HG02588 (cell line): ENCODE measurements at regions not wholly inside any gene's neighbourhood (a gene's known extent, or its start where the extent isn't known, plus 50 kb on each side); places are given as distances from the start of the nearest gene placed in this dataset.

Experiments used
- ATAC-seq: cut with Tn5 transposase; IDR thresholded peaks from one replicate; pipeline ENCODE4 v1.9.1; 2021; ENCODE audit warnings: mild to moderate bottlenecking, moderate library complexity; ENCODE audit not compliant: unreplicated experiment

DNA sequence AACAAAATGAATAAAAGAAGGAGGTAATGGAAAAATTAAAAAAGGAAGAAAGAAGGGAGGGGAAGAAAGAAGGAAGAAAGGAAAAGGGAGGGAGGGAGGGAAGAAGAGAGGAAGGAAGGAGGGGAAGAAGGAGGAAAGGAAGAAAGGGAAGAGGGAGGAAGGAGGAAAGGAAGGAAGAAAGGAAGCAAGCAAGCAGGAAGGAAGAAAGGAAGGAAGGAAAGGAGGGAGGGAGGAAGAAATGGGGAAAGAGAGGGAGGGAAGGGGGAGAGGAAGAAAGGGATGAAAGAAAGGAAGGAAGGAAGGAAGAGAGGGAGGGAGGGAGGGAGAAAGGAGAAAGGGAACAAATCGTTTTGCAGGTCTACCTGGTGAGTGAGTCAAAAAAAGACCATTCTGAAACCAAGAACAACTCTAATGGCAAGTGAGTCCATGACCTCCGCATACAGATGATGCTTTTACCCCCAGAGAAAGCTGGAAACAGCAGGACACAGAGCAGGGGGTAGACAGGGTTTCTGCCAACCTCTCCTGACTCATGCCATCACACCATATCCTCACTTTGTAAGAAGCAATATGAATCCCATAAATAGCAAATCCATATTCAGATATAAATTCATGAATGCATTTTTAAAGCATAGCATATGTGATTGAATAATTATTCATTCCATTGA lies 1112.9 kb upstream of the AUTS2 start:
- ATAC-seq = no peak

DNA sequence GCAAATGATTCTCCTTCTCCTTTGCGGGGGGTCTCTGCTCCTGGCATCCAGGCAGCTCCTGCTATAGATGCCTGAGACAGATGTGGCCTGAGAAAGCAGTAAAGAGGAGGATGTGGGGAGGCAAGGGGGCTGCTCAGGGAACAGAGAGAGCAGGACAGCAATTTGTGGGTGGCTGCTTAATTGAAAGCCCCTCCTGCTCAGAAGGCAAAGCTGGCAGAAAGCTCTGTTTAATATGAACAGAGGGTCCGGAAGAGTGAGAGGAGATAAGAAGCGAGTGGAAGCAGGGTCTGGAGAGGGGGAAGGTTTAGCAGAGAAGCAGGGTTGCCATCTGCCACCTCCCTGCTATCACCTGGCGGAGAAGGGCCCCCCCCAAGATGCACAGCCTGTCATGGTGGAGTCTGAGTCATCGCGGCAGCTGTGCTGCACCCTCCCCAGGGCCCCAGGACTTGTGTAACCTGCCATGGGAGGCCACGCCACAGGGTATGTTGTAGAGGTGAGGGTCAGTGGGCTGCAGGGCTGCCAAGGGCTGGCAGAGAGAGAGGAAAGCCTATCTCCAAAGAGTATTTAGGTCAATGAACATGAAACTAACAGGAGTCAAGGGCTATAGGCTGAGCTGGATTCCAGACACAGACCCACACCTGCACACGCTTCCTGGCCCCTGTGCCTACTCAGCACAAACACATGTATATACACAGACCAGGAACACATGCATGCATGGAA lies 1109.8 kb upstream of the AUTS2 start:
- no peak for ATAC-seq

DNA sequence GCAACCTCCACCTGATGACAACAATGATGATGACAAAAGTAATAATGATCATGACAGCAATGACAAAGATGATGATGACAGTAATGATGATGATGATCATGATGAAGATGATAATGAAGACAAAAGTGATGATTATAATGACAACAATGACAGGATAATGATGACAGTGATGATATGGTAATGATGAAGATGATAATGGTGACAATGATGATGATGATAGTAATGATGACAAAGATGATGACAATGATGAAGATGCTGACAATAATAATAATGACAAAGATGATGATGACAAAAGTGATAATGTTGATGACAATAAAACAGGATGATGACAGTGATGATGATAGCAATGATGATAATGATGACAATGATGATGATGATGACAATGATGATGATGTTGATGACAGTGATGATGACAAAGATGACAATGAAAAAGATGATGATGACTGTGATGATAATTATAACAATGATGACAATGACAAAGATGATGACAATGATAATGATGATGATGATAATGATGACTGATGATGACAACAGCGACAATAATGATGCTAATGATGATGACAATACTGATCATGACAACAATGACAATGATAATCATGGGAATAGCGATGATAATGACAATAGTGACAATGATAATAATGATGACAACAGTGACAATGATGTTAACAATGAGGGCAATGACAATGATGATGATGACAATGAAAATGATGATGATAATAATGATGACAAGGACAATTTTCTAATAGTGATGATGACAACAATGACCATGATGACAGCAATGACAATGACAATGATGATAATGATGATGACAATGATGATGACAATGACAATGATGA lies 1106.5 kb upstream of the AUTS2 start:
- no peak for ATAC-seq

GRCh38 chr7:68492359-68492690 lies 1106.0 kb upstream of the AUTS2 start:
- no peak for ATAC-seq

DNA sequence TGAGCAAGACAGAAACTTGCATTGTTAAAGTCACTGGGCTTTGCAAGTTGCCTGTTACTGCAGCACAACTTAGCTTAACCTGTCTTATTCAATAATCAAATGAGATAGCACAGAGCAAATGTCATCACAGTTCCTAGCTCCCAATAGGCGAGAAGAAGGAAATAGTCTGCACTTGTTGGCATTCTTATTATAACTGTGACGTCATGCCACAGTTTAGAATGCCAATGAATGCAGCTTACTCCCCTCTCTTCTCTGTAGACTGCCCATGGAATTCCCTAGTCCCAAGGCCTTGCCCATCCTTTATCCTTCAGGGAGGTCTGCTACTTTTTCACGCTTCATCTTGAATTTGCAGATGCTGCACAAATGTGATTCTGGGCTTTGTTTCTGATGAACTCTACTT lies 1094.9 kb upstream of the AUTS2 start:
- ATAC-seq = no peak

- no peak for ATAC-seq
Measured at GRCh38 chr7:68504716-68505115, 1093.6 kb upstream of the AUTS2 start.

- ATAC-seq = no peak
Measured at GRCh38 chr7:68505721-68506120, 1092.6 kb upstream of the AUTS2 start.

GRCh38 chr7:68507668-68508067 lies 1090.6 kb upstream of the AUTS2 start:
- no peak for ATAC-seq

DNA sequence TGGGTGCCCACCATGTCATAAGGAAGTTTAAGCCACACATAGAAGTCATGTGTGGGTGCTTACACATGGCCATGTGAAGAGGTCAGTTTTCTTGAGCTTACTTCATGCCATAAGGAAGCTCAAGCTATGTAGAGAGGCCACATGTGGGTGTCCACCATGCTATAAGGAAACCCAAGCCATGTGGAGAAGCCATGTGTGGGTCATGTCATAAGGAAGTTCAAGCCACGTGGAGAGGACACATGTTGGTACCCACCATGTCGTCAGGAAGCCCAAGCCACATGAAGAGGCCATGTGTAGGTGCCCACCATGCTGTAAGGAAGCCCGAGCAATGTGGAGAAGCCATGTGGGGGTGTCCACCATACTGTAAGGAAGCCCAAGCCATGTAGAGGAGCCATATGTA lies 1089.2 kb upstream of the AUTS2 start:
- no peak for ATAC-seq

GRCh38 chr7:68509603-68510002 lies 1088.7 kb upstream of the AUTS2 start:
- ATAC-seq = no peak

- ATAC-seq = no peak
Measured at GRCh38 chr7:68511281-68511680, 1087.0 kb upstream of the AUTS2 start.

- ATAC-seq = no peak
Measured at GRCh38 chr7:68512466-68512865, 1085.8 kb upstream of the AUTS2 start.

GRCh38 chr7:68518060-68518459 lies 1080.2 kb upstream of the AUTS2 start:
- no peak for ATAC-seq

DNA sequence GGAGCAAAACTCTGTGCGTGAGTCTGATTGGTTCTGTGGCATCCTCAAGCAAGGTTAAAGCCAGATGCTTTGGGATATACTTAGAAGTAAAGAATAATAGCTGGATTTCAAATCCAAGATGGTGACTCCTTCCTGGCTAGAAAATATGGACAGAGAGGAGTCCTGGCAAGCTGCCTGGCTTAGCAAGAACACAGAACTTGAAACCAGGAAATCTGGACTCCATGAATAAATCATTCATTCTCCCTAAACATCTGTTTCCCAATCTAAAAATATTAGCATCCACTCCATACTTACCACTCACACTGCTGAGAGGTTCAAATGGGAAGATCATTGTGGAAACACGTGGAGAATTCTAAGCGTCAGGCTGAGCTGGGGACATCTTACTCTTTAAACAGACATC lies 1074.1 kb upstream of the AUTS2 start:
- ATAC-seq = no peak

DNA sequence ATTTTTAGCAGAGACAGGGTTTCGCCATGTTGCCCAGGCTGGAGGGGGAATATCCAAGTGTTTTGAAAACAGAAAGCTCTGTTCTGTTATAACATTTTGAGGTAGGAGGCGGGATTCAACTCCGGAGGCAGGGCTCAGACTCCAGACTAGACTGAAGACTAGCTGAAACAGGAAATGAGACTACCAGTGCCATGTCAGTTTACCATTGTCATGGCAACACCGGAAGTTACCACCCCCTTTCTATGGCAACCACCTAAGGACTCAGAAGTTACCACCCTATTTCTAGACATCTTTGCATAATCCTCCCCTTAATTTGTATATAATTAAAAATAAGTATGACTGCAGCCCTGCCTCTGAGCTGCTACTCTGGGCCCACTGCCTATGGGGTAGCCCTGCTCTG lies 1069.1 kb upstream of the AUTS2 start:
- no peak for ATAC-seq

DNA sequence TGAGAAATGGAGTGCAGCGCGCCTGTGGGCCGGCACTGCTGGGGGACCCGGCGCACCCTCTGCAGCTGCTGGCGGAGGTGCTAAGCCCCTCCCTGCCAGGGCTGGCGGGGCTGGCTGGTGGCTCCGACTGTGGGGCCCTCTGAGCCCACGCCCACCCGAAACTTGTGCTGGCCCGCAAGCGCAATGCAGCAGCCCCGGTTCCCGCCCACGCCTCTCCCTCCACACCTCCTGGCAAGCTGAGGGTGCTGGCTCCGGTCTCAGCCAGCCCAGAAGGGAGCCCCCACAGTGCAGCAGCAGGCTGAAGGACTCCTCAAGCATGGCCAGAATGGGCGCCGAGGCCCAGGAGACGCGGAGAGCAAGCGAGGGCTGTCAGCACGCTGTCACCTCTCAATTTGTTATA lies 1063.0 kb upstream of the AUTS2 start:
- no peak for ATAC-seq

GRCh38 chr7:68537051-68537773 lies 1061.1 kb upstream of the AUTS2 start:
- ATAC-seq = no peak

DNA sequence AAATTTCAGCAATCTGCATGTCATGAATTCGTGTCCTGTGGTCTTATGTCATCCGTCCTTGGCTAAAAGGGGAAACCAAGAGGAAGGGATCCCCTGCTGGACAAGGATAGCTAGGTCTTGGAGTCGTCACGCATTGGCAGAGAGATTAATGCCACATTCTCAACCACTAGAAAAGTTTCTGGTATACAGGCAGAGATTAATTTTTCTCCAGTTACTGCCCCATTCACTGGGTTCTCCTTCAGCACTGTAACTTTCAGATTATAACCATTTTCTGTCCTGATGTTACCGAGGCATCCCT lies 1060.6 kb upstream of the AUTS2 start:
- ATAC-seq = no peak

- ATAC-seq = no peak
Measured at GRCh38 chr7:68542831-68543230, 1055.4 kb upstream of the AUTS2 start.

- no peak for ATAC-seq
Measured at GRCh38 chr7:68544851-68545250, 1053.4 kb upstream of the AUTS2 start.

GRCh38 chr7:68547181-68547580 lies 1051.1 kb upstream of the AUTS2 start:
- ATAC-seq = no peak

DNA sequence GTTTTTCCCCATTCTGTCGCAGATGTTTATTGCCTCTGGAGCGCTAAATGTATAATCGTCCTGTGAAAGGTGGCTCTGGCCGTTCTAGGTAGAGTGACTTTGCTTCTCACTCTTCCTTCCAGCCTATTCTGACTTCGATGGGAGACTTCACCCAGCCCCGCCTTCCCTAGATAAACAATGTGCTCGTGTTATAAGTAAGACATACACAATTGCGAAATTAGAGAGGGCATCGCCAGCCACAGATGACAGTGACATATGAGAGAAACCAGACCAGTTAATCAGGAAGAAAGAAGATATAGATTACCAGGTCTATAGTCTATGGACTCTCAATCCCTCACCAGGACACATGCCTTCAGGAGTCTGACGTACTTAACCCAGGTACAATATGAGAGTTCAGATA lies 1050.5 kb upstream of the AUTS2 start:
- ATAC-seq = no peak
